Activated naive CD4-positive, alpha-beta T cell treated with anti-CD3 and anti-CD28 coated beads, Interleukin-2, amount 50 U/mL, for 24 hours (primary cell): ENCODE measurements at regions not wholly inside any gene's neighbourhood (a gene's known extent, or its start where the extent isn't known, plus 50 kb on each side); places are given as distances from the start of the nearest gene placed in this dataset.

Source experiments
- H3K27ac Mint-ChIP-seq: one replicate; pipeline ENCODE4 v1.8.0; 2021; ENCODE audit warnings: mild to moderate bottlenecking, mixed read lengths
- H3K27me3 Mint-ChIP-seq: one replicate; pipeline ENCODE4 v1.8.0; 2021; ENCODE audit warnings: mixed read lengths
- H3K36me3 Mint-ChIP-seq: one replicate; pipeline ENCODE4 v1.8.0; 2021; ENCODE audit warnings: mixed read lengths
- H3K4me1 Mint-ChIP-seq: one replicate; pipeline ENCODE4 v1.8.0; 2021; ENCODE audit warnings: mixed read lengths
- H3K4me3 Mint-ChIP-seq: one replicate; pipeline ENCODE4 v1.8.0; 2021; ENCODE audit warnings: mild to moderate bottlenecking, mixed read lengths
- H3K9me3 Mint-ChIP-seq: one replicate; pipeline ENCODE4 v1.8.0; 2021; ENCODE audit warnings: mixed read lengths

- no peak overlapping the region for H3K4me3 Mint-ChIP-seq
These were observed 415.9 kb downstream of the SLITRK6 start for GRCh38 chr13:85383291-85383690.

GRCh38 chr13:85381082-85381481, 418.1 kb downstream of the SLITRK6 start:
- H3K4me1 Mint-ChIP-seq, result no peaks in the 10 kb centered on the region
- no peaks in the 10 kb centered on the region for H3K36me3 Mint-ChIP-seq
- H3K9me3 Mint-ChIP-seq, result peaks cover 5% of the 10 kb centered on the region
- H3K4me3 Mint-ChIP-seq, result no peak overlapping the region
- no peaks in the 10 kb centered on the region for H3K27me3 Mint-ChIP-seq
- no peak overlapping the region for H3K27ac Mint-ChIP-seq

More at GRCh38 chr13:85383291-85383690, 415.9 kb downstream of the SLITRK6 start:
- Mint-ChIP-seq H3K27me3 (no peaks in the 10 kb centered on the region), H3K9me3 (peaks cover 12% of the 10 kb centered on the region), H3K4me1 (no peaks in the 10 kb centered on the region), H3K27ac (no peak overlapping the region), H3K36me3 (no peaks in the 10 kb centered on the region)

- Mint-ChIP-seq H3K27ac (no peak overlapping the region), H3K36me3 (no peaks in the 10 kb centered on the region), H3K4me3 (no peak overlapping the region), H3K27me3 (no peaks in the 10 kb centered on the region), H3K9me3 (peaks cover 5% of the 10 kb centered on the region), H3K4me1 (no peaks in the 10 kb centered on the region)
These were observed 419.2 kb downstream of the SLITRK6 start for GRCh38 chr13:85379991-85380390.

- Mint-ChIP-seq H3K36me3 (no peaks in the 10 kb centered on the region), H3K27ac (no peak overlapping the region), H3K27me3 (no peaks in the 10 kb centered on the region), H3K9me3 (peaks cover 5% of the 10 kb centered on the region), H3K4me3 (no peak overlapping the region), H3K4me1 (no peaks in the 10 kb centered on the region)
These were observed 419.8 kb downstream of the SLITRK6 start for GRCh38 chr13:85379433-85379832.

- no peaks in the 10 kb centered on the region for H3K4me1 Mint-ChIP-seq
- no peaks in the 10 kb centered on the region for H3K36me3 Mint-ChIP-seq
These were observed 421.4 kb downstream of the SLITRK6 start for GRCh38 chr13:85377783-85378182.

GRCh38 chr13:85373322-85373721, 425.9 kb downstream of the SLITRK6 start:
- no peaks in the 10 kb centered on the region for H3K9me3 Mint-ChIP-seq
- H3K27ac Mint-ChIP-seq, result no peak overlapping the region
- H3K4me1 Mint-ChIP-seq, result no peaks in the 10 kb centered on the region
- no peaks in the 10 kb centered on the region for H3K36me3 Mint-ChIP-seq
- H3K27me3 Mint-ChIP-seq, result no peaks in the 10 kb centered on the region
- H3K4me3 Mint-ChIP-seq, result no peak overlapping the region

More at GRCh38 chr13:85377783-85378182, 421.4 kb downstream of the SLITRK6 start:
- no peak overlapping the region for H3K4me3 Mint-ChIP-seq
- H3K27ac Mint-ChIP-seq, result no peak overlapping the region
- H3K9me3 Mint-ChIP-seq, result peaks cover 5% of the 10 kb centered on the region
- no peaks in the 10 kb centered on the region for H3K27me3 Mint-ChIP-seq

- Mint-ChIP-seq H3K9me3 (peaks cover 5% of the 10 kb centered on the region), H3K27me3 (no peaks in the 10 kb centered on the region)
These were observed 428.0 kb downstream of the SLITRK6 start for GRCh38 chr13:85371254-85371653.

GRCh38 chr13:85368686-85369085, 430.5 kb downstream of the SLITRK6 start:
- Mint-ChIP-seq H3K9me3 (peaks cover 5% of the 10 kb centered on the region), H3K36me3 (no peaks in the 10 kb centered on the region), H3K4me1 (no peaks in the 10 kb centered on the region), H3K4me3 (no peak overlapping the region), H3K27ac (no peak overlapping the region), H3K27me3 (no peaks in the 10 kb centered on the region)

More at GRCh38 chr13:85371254-85371653, 428.0 kb downstream of the SLITRK6 start:
- Mint-ChIP-seq H3K4me1 (no peaks in the 10 kb centered on the region), H3K36me3 (no peaks in the 10 kb centered on the region), H3K27ac (no peak overlapping the region), H3K4me3 (no peak overlapping the region)

- Mint-ChIP-seq H3K4me1 (no peaks in the 10 kb centered on the region), H3K36me3 (no peaks in the 10 kb centered on the region), H3K4me3 (no peak overlapping the region), H3K9me3 (peaks cover 5% of the 10 kb centered on the region), H3K27me3 (no peaks in the 10 kb centered on the region), H3K27ac (no peak overlapping the region)
These were observed 431.3 kb downstream of the SLITRK6 start for GRCh38 chr13:85367887-85368286.

GRCh38 chr13:85366759-85367417, 432.3 kb downstream of the SLITRK6 start:
- no peaks in the 10 kb centered on the region for H3K27me3 Mint-ChIP-seq
- H3K4me3 Mint-ChIP-seq, result no peak overlapping the region
- peaks cover 5% of the 10 kb centered on the region for H3K9me3 Mint-ChIP-seq
- no peak overlapping the region for H3K27ac Mint-ChIP-seq
- H3K4me1 Mint-ChIP-seq, result no peaks in the 10 kb centered on the region
- H3K36me3 Mint-ChIP-seq, result no peaks in the 10 kb centered on the region

GRCh38 chr13:85363504-85363903, 435.7 kb downstream of the SLITRK6 start:
- Mint-ChIP-seq H3K27ac (no peak overlapping the region), H3K9me3 (peaks cover 5% of the 10 kb centered on the region), H3K4me3 (no peak overlapping the region), H3K4me1 (no peaks in the 10 kb centered on the region), H3K27me3 (no peaks in the 10 kb centered on the region), H3K36me3 (no peaks in the 10 kb centered on the region)

GRCh38 chr13:85362980-85363379, 436.2 kb downstream of the SLITRK6 start:
- Mint-ChIP-seq H3K36me3 (no peaks in the 10 kb centered on the region), H3K9me3 (peaks cover 8% of the 10 kb centered on the region)

GRCh38 chr13:85347251-85347650, 452.0 kb downstream of the SLITRK6 start:
- peaks cover 17% of the 10 kb centered on the region for H3K9me3 Mint-ChIP-seq
- no peak overlapping the region for H3K27ac Mint-ChIP-seq
- no peak overlapping the region for H3K4me3 Mint-ChIP-seq
- H3K4me1 Mint-ChIP-seq, result no peaks in the 10 kb centered on the region
- no peaks in the 10 kb centered on the region for H3K36me3 Mint-ChIP-seq
- H3K27me3 Mint-ChIP-seq, result no peaks in the 10 kb centered on the region

More at GRCh38 chr13:85362980-85363379, 436.2 kb downstream of the SLITRK6 start:
- Mint-ChIP-seq H3K4me3 (no peak overlapping the region), H3K27me3 (no peaks in the 10 kb centered on the region), H3K4me1 (no peaks in the 10 kb centered on the region), H3K27ac (no peak overlapping the region)

- no peaks in the 10 kb centered on the region for H3K36me3 Mint-ChIP-seq
- no peak overlapping the region for H3K27ac Mint-ChIP-seq
- H3K4me1 Mint-ChIP-seq, result no peaks in the 10 kb centered on the region
- H3K27me3 Mint-ChIP-seq, result no peaks in the 10 kb centered on the region
- peaks cover 19% of the 10 kb centered on the region for H3K9me3 Mint-ChIP-seq
- H3K4me3 Mint-ChIP-seq, result no peak overlapping the region
These were observed 465.0 kb downstream of the SLITRK6 start for GRCh38 chr13:85334187-85334586.

- H3K4me3 Mint-ChIP-seq, result no peak overlapping the region
- no peak overlapping the region for H3K27ac Mint-ChIP-seq
- H3K27me3 Mint-ChIP-seq, result no peaks in the 10 kb centered on the region
- peaks cover 13% of the 10 kb centered on the region for H3K9me3 Mint-ChIP-seq
- H3K4me1 Mint-ChIP-seq, result no peaks in the 10 kb centered on the region
- H3K36me3 Mint-ChIP-seq, result no peaks in the 10 kb centered on the region
These were observed 465.7 kb downstream of the SLITRK6 start for GRCh38 chr13:85333506-85334020.

GRCh38 chr13:85332615-85333014, 466.6 kb downstream of the SLITRK6 start:
- H3K36me3 Mint-ChIP-seq, result no peaks in the 10 kb centered on the region
- no peaks in the 10 kb centered on the region for H3K4me1 Mint-ChIP-seq
- H3K9me3 Mint-ChIP-seq, result peaks cover 12% of the 10 kb centered on the region
- H3K4me3 Mint-ChIP-seq, result no peak overlapping the region
- no peak overlapping the region for H3K27ac Mint-ChIP-seq
- H3K27me3 Mint-ChIP-seq, result no peaks in the 10 kb centered on the region

- Mint-ChIP-seq H3K27ac (no peak overlapping the region), H3K4me1 (no peaks in the 10 kb centered on the region), H3K9me3 (peaks cover 5% of the 10 kb centered on the region), H3K27me3 (no peaks in the 10 kb centered on the region), H3K4me3 (no peak overlapping the region), H3K36me3 (no peaks in the 10 kb centered on the region)
These were observed 477.5 kb downstream of the SLITRK6 start for GRCh38 chr13:85321734-85322133.
